ENCODE measurements at regions not wholly inside any gene's neighbourhood (a gene's known extent, or its start where the extent isn't known, plus 50 kb on each side); places are given as distances from the start of the nearest gene placed in this dataset.

- TF ChIP-seq CTBP2 (IDR thresholded peaks at IDR 0.05; ENCODE audit: borderline replicate concordance, insufficient read depth, insufficient read length, low read length) (no peak), TAF7 (optimal IDR thresholded peaks at IDR 0.05; ENCODE audit: borderline replicate concordance, low read depth, low read length) (no peak), GABPA (IDR thresholded peaks at IDR 0.05; ENCODE audit: borderline replicate concordance, insufficient read depth, low read length) (no peak), SIRT6 (IDR thresholded peaks at IDR 0.05; ENCODE audit: low read length) (no peak), BACH1 (IDR thresholded peaks at IDR 0.05; ENCODE audit: low read length) (no peak), HDAC6 (IDR thresholded peaks at IDR 0.05; ENCODE audit: low read depth, low read length) (no peak), SAP30 (IDR thresholded peaks at IDR 0.05; ENCODE audit: insufficient read depth, insufficient replicate concordance, low read length) (no peak)
Observed at GRCh38 chr14:59087711-59088110, 100.8 kb upstream of the DAAM1 start (continued).
